ENCODE measurements at regions not wholly inside any gene's neighbourhood (a gene's known extent, or its start where the extent isn't known, plus 50 kb on each side); places are given as distances from the start of the nearest gene placed in this dataset.

DNA sequence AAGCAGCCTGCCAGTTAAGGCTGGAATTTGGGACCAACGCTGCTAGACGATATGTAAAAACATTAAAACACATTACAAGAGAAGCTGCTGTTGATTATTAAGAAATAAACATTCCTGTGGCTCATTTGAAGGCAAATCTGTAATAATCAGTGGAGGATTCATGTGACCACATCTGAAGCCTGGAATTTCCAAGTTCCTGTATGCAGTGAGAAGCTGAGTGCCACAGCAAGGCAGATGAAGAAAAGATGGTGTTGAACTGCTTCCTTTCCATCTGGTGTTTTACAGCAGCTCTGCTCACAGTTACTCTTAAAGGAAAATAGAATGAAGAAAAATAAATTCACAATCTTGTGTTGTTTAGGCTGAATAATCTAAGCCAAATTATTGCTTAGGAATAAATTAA lies 139.3 kb upstream of the ROBO2 start:
- H2BK12ac ChIP-seq (ENCODE audit: low read depth, low read length): no peak overlapping the region
- no peak overlapping the region for H3K56ac ChIP-seq (replicated peaks; ENCODE audit: insufficient read length, low read depth, low read length)
- H2AK5ac ChIP-seq (ENCODE audit: low read depth, low read length): no peak overlapping the region
- TF ChIP-seq BCL11A (IDR thresholded peaks at IDR 0.05; ENCODE audit: low read depth in 2 of 2, low read length in 2 of 2) (no peak), KDM4A (IDR thresholded peaks at IDR 0.05; ENCODE audit: low read depth, low read length, severe bottlenecking) (no peak), MAFK (IDR thresholded peaks at IDR 0.05; ENCODE audit: low read depth, low read length) (no peak)
- no peak overlapping the region for H3K18ac ChIP-seq (ENCODE audit: extremely low read depth, low read length)
- no peak overlapping the region for H3K4ac ChIP-seq (replicated peaks; ENCODE audit: insufficient read length, low read depth, low read length)
- H3K79me1 ChIP-seq (ENCODE audit: low read depth, low read length): no peaks in the 10 kb centered on the region
- H3K4me3 ChIP-seq (ENCODE audit: extremely low read depth in 1 of 4, insufficient read depth in 2 of 4, low read depth in 3 of 4, low read length in 4 of 4): no peak overlapping the region
- ChIA-PET CTCF (ENCODE audit: partially characterized antibody) (no interaction called here), POLR2A (ENCODE audit: partially characterized antibody) (no interaction called here)
- H2BK15ac ChIP-seq (ENCODE audit: low read length): no peak overlapping the region
- H3K9me3 ChIP-seq (ENCODE audit: insufficient read depth in 2 of 2, low read depth in 1 of 2, low read length in 1 of 2): no peaks in the 10 kb centered on the region
- no peak overlapping the region for H3K9ac ChIP-seq (replicated peaks in 1 of 4; ENCODE audit: extremely low read depth in 1 of 4, low read depth in 3 of 4, low read length in 3 of 4)
- no peak overlapping the region for H4K91ac ChIP-seq (replicated peaks; ENCODE audit: insufficient read length, low read length)
- H3K4me2 ChIP-seq (ENCODE audit: insufficient read depth in 1 of 2, low read depth in 2 of 2, low read length in 2 of 2): no peak overlapping the region
- no peaks in the 10 kb centered on the region for H3K79me2 ChIP-seq (ENCODE audit: control insufficient read depth in 1 of 2, insufficient read depth in 2 of 2, low read length in 2 of 2)
- H3K27ac ChIP-seq (ENCODE audit: low read depth, low read length): no peak overlapping the region
- no peak overlapping the region for H2BK120ac ChIP-seq (replicated peaks; ENCODE audit: low read depth, low read length)
- WGBS, 2 experiments (ENCODE audit: extremely low coverage in 1 of 2, insufficient coverage in 1 of 2, insufficient read length in 1 of 2, insufficient replicate concordance in 2 of 2, low coverage in 1 of 2, low lambda C conversion rate in 2 of 2, missing lambda C conversion rate in 1 of 2): 97% methylated on average over 2 of the region's 2 CpGs; no CpG with 5 or more reads in 1 of the 2 experiments
- H3K14ac ChIP-seq (ENCODE audit: insufficient read length): no peak overlapping the region
- H3K23ac ChIP-seq (ENCODE audit: insufficient read length): no peak overlapping the region
- H2BK5ac ChIP-seq (ENCODE audit: low read depth, low read length): no peak overlapping the region
- H2AFZ ChIP-seq (ENCODE audit: low read length): no peak overlapping the region
- DNase-seq (ENCODE audit: low read depth in 1 of 2, low spot score in 2 of 2): no peak
- H3K36me3 ChIP-seq (ENCODE audit: control insufficient read depth in 2 of 4, insufficient read depth in 4 of 4, low read length in 3 of 4): no peaks in the 10 kb centered on the region
- no peak overlapping the region for H4K8ac ChIP-seq (ENCODE audit: extremely low read depth, insufficient read depth, low read length)
- H3K27me3 ChIP-seq (replicated peaks in 1 of 4; ENCODE audit: control insufficient read depth in 3 of 4, extremely low read depth in 1 of 4, insufficient read depth in 3 of 4, low read length in 3 of 4): no peaks in the 10 kb centered on the region
- no peak overlapping the region for H2BK20ac ChIP-seq (ENCODE audit: low read length)
- no peaks in the 10 kb centered on the region for H4K20me1 ChIP-seq (replicated peaks in 1 of 2; ENCODE audit: control insufficient read depth in 1 of 2, insufficient read depth in 2 of 2, low read length in 2 of 2)
- H3K4me1 ChIP-seq (replicated peaks in 1 of 4; ENCODE audit: control insufficient read depth in 3 of 4, insufficient read depth in 4 of 4, low read length in 3 of 4): no peaks in the 10 kb centered on the region
- FAIRE-seq: no peak
- no peaks in the 10 kb centered on the region for H3K23me2 ChIP-seq (ENCODE audit: low read depth, low read length)
- no peak overlapping the region for H4K5ac ChIP-seq (ENCODE audit: insufficient read length, low read depth, low read length)

Measured in H1 (cell line).